ENCODE measurements at regions not wholly inside any gene's neighbourhood (a gene's known extent, or its start where the extent isn't known, plus 50 kb on each side); places are given as distances from the start of the nearest gene placed in this dataset.

DNA sequence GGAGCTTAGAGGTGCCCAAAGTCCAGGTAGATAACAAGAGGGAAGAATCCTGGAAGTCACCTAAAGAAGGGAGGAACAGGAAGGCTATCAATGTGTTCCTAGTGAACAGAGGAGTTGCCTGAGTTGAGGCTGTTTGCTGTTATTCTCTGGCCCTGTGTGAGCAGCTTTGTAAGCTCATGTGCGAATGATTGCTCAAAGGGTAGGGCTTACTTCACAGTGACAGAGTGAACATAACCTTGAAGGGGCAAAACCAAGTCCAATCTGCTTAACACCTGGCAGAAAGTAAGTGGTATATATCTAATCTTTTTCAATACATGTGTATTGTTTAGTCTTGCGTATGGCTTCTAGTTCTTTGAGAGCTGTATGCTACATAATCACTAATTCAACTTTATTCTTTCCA, 1153.6 kb downstream of the TUSC7 start (continued):
- TF ChIP-seq, protein P1, sequence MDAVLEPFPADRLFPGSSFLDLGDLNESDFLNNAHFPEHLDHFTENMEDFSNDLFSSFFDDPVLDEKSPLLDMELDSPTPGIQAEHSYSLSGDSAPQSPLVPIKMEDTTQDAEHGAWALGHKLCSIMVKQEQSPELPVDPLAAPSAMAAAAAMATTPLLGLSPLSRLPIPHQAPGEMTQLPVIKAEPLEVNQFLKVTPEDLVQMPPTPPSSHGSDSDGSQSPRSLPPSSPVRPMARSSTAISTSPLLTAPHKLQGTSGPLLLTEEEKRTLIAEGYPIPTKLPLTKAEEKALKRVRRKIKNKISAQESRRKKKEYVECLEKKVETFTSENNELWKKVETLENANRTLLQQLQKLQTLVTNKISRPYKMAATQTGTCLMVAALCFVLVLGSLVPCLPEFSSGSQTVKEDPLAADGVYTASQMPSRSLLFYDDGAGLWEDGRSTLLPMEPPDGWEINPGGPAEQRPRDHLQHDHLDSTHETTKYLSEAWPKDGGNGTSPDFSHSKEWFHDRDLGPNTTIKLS (IDR thresholded peaks at IDR 0.05; ENCODE audit: borderline replicate concordance, low read depth) = no peak
- TF ChIP-seq ZNF551 (CRISPR knock-in tag; IDR thresholded peaks at IDR 0.05) (no peak), ZNF707 (CRISPR knock-in tag; conservative IDR thresholded peaks at IDR 0.05) (no peak), ZNF41 (CRISPR knock-in tag; conservative IDR thresholded peaks at IDR 0.05) (no peak), ZNF311 (CRISPR knock-in tag; IDR thresholded peaks at IDR 0.05) (no peak), MAFG (tag; conservative IDR thresholded peaks at IDR 0.05) (no peak), FOXA3 (CRISPR knock-in tag; conservative IDR thresholded peaks at IDR 0.05 in 1 of 2, IDR thresholded peaks at IDR 0.05 in 1 of 2) (no peak), ZBTB17 (CRISPR knock-in tag; IDR thresholded peaks at IDR 0.05) (no peak), EWSR1 (IDR thresholded peaks at IDR 0.05; ENCODE audit: borderline replicate concordance, low read depth, partially characterized antibody) (no peak), MEF2D (tag; conservative IDR thresholded peaks at IDR 0.05; ENCODE audit: low read depth) (no peak), NRF1 (conservative IDR thresholded peaks at IDR 0.05 in 1 of 2, IDR thresholded peaks at IDR 0.05 in 1 of 2) (no peak), DNMT1 (IDR thresholded peaks at IDR 0.05) (no peak), HNRNPK (IDR thresholded peaks at IDR 0.05; ENCODE audit: low read depth, low read length, poor library complexity, severe bottlenecking) (no peak), ZNF174 (CRISPR knock-in tag; IDR thresholded peaks at IDR 0.05) (no peak), PHF20 (IDR thresholded peaks at IDR 0.05; ENCODE audit: partially characterized antibody) (no peak), HSF4 (CRISPR knock-in tag; IDR thresholded peaks at IDR 0.05; ENCODE audit: borderline replicate concordance) (no peak)

All from K562 (cell line).